Activated B cell treated with CpG ODN at 0.5 μM for 24 hours (primary cell): ENCODE measurements at regions not wholly inside any gene's neighbourhood (a gene's known extent, or its start where the extent isn't known, plus 50 kb on each side); places are given as distances from the start of the nearest gene placed in this dataset.

ENCODE experiments used
- ATAC-seq: fragments of 200-7000 bp; cut with Tn5 transposase; one replicate; pipeline ENCODE4 v1.10.0; 2021; ENCODE audit warnings: low read depth, mild to moderate bottlenecking, moderate library complexity
- CTCF ChIA-PET: fragments of 350-600 bp; sonication (Branson Sonifier 250); formaldehyde crosslinking; loops from one replicate; lab custom pipeline; 2021; ENCODE audit warnings: antibody characterized with exemption; lab: Charles Lee
- POLR2A ChIA-PET: fragments of 350-600 bp; sonication (Branson Sonifier 250); formaldehyde crosslinking; loops from one replicate; lab custom pipeline; 2021; ENCODE audit warnings: antibody characterized with exemption; lab: Charles Lee
- DNase-seq: peaks from one replicate; pipeline ENCODE4 v3.0.0; 2022
- H3K27ac Mint-ChIP-seq: one replicate; pipeline ENCODE4 v1.8.0; 2020; ENCODE audit warnings: mixed read lengths
- H3K27me3 Mint-ChIP-seq: one replicate; pipeline ENCODE4 v1.8.0; 2021; ENCODE audit warnings: mixed read lengths
- H3K36me3 Mint-ChIP-seq: one replicate; pipeline ENCODE4 v1.8.0; 2021; ENCODE audit warnings: low read depth, mixed read lengths
- H3K4me1 Mint-ChIP-seq: one replicate; pipeline ENCODE4 v1.8.0; 2021; ENCODE audit warnings: mixed read lengths
- H3K4me3 Mint-ChIP-seq: one replicate; pipeline ENCODE4 v1.8.0; 2020; ENCODE audit warnings: mild to moderate bottlenecking, mixed read lengths
- H3K9me3 Mint-ChIP-seq: one replicate; pipeline ENCODE4 v1.8.0; 2020; ENCODE audit warnings: mixed read lengths
- CTCF ChIP-seq: fragments of 200-600 bp; IDR thresholded peaks from one replicate; pipeline ENCODE4 v1.8.0; 2022; ENCODE audit warnings: antibody characterized with exemption, mild to moderate bottlenecking
- intact Hi-C: fragments of 100-400 bp; cut with micrococcal nuclease; formaldehyde crosslinking; loops from one replicate; pipeline ENCODE4 v1.15.1; 2024

- H3K27me3 Mint-ChIP-seq: peaks cover 2% of the 10 kb centered on the region
- CTCF ChIA-PET: interaction anchor here (1.4 kb wide), 1 partner anchor 48 kb away, joined by 5 read pairs; no protein-coding TSS in a partner anchor
- DNase-seq (no peak), ATAC-seq (no peak)
- H3K27ac Mint-ChIP-seq: no peak overlapping the region
- TF ChIP-seq CTCF: no peak
- no peak overlapping the region for H3K4me3 Mint-ChIP-seq
- POLR2A ChIA-PET: no interaction called here
- H3K36me3 Mint-ChIP-seq: no peaks in the 10 kb centered on the region
- H3K9me3 Mint-ChIP-seq: peaks cover 8% of the 10 kb centered on the region
- peaks cover 26% of the 10 kb centered on the region for H3K4me1 Mint-ChIP-seq
- intact Hi-C loops: no loop called here
Measured at GRCh38 chr4:26130173-26130572, 190.6 kb upstream of the RBPJ start.

DNA sequence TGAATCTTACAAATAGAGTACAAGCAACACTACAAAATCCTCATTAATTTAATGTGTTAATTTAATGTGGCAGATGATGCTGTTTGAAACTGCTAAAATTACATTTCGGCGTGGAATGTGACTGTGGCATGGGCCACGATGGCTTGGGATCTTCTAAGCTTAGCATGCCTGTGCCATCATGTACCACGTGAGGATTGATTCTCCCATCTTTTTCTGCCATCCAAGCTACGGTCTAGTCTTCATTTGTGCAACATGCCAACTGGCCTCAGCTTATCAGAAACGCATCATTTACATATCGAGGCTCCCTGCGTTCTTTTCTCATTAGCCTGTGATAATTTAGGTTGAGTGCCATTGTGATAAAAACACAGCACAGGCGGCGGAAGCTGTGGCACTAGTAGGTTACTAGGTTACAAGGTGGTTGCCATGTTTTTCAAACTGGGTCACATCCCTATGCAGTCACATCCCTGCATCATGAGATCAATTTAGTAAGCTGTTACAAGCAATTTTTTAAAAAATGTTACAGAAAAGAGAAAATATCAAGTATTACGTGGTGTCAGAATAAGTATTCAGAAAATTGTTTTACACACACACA lies 189.9 kb upstream of the RBPJ start:
- peaks cover 2% of the 10 kb centered on the region for H3K27me3 Mint-ChIP-seq
- H3K9me3 Mint-ChIP-seq: peaks cover 8% of the 10 kb centered on the region
- no peaks in the 10 kb centered on the region for H3K36me3 Mint-ChIP-seq
- POLR2A ChIA-PET: no interaction called here
- intact Hi-C loops: no loop called here
- no peak for TF ChIP-seq CTCF
- peaks cover 26% of the 10 kb centered on the region for H3K4me1 Mint-ChIP-seq
- no peak for ATAC-seq
- CTCF ChIA-PET: interaction anchor here (1.4 kb wide), 1 partner anchor 49 kb away, joined by 5 read pairs; no protein-coding TSS in a partner anchor
- no peak overlapping the region for H3K27ac Mint-ChIP-seq
- no peak overlapping the region for H3K4me3 Mint-ChIP-seq
- DNase-seq: no peak

DNA sequence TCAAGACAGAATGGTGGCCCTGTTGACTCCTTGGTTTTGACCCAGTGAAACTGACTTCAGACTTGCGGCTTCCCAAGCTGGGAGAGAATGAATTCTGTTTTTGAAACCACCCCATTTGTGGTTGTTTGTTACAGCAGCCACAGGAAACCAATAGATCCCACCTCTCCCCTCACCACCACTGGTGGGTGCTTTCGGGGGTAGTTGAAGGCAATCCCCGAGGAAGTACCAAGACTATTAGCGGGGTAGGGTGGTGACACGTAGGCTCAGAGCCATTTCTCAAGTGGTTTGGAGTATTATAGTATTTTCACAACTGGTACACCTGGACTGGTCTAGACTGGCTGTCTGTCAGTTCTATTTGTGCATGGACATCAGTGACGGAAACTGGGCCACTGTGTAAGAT lies 189.1 kb upstream of the RBPJ start:
- H3K36me3 Mint-ChIP-seq: no peaks in the 10 kb centered on the region
- DNase-seq: no peak
- H3K27me3 Mint-ChIP-seq: no peaks in the 10 kb centered on the region
- no peak overlapping the region for H3K27ac Mint-ChIP-seq
- H3K4me1 Mint-ChIP-seq: peaks cover 19% of the 10 kb centered on the region
- ChIA-PET CTCF (interaction anchor here (1.4 kb wide), 1 partner anchor 50 kb away, joined by 5 read pairs; no protein-coding TSS in a partner anchor), POLR2A (no interaction called here)
- H3K4me3 Mint-ChIP-seq: no peak overlapping the region
- no peak for ATAC-seq
- no peak for TF ChIP-seq CTCF
- intact Hi-C loops: no loop called here
- H3K9me3 Mint-ChIP-seq: peaks cover 8% of the 10 kb centered on the region

GRCh38 chr4:26132858-26133257 lies 188.0 kb upstream of the RBPJ start:
- no peaks in the 10 kb centered on the region for H3K27me3 Mint-ChIP-seq
- H3K4me3 Mint-ChIP-seq: no peak overlapping the region
- H3K4me1 Mint-ChIP-seq: peaks cover 19% of the 10 kb centered on the region
- DNase-seq (no peak), ATAC-seq (no peak)
- no peak overlapping the region for H3K27ac Mint-ChIP-seq
- no peak for TF ChIP-seq CTCF
- no peaks in the 10 kb centered on the region for H3K36me3 Mint-ChIP-seq
- ChIA-PET POLR2A (no interaction called here), CTCF (no interaction called here)
- peaks cover 8% of the 10 kb centered on the region for H3K9me3 Mint-ChIP-seq
- intact Hi-C loops: no loop called here

- no peak overlapping the region for H3K4me3 Mint-ChIP-seq
- TF ChIP-seq CTCF: no peak
- H3K36me3 Mint-ChIP-seq: no peaks in the 10 kb centered on the region
- no peaks in the 10 kb centered on the region for H3K27me3 Mint-ChIP-seq
- ChIA-PET CTCF (no interaction called here), POLR2A (no interaction called here)
- DNase-seq (no peak), ATAC-seq (no peak)
- intact Hi-C loops: no loop called here
- no peak overlapping the region for H3K27ac Mint-ChIP-seq
- H3K9me3 Mint-ChIP-seq: peaks cover 4% of the 10 kb centered on the region
- peaks cover 19% of the 10 kb centered on the region for H3K4me1 Mint-ChIP-seq
Measured at GRCh38 chr4:26133840-26134239, 187.0 kb upstream of the RBPJ start.
